Mucosa of rectum (tissue), 2 donors: ENCODE measurements at regions not wholly inside any gene's neighbourhood (a gene's known extent, or its start where the extent isn't known, plus 50 kb on each side); places are given as distances from the start of the nearest gene placed in this dataset.

ENCODE experiments used
- H3K27ac ChIP-seq, 2 donors: one replicate each; pipeline ENCODE4 v1.7.0; 2013; ENCODE audit warnings: inconsistent platforms in 2 of 2, low read depth in 2 of 2, low read length in 2 of 2
- H3K27me3 ChIP-seq, 2 donors: one replicate each; pipeline ENCODE4 v1.7.0; 2013; ENCODE audit warnings: low read length in 2 of 2; ENCODE audit not compliant: control insufficient read depth in 2 of 2, insufficient read depth in 2 of 2
- H3K36me3 ChIP-seq, 2 donors: one replicate each; pipeline ENCODE4 v1.7.0; 2013; ENCODE audit warnings: low read length in 2 of 2; ENCODE audit not compliant: control insufficient read depth in 2 of 2, insufficient read depth in 2 of 2
- H3K4me1 ChIP-seq, 2 donors: one replicate each; pipeline ENCODE4 v1.7.0; 2013; ENCODE audit warnings: low read length in 2 of 2, mild to moderate bottlenecking in 1 of 2; ENCODE audit not compliant: control insufficient read depth in 2 of 2, insufficient read depth in 2 of 2
- H3K4me3 ChIP-seq, 2 donors: one replicate each; pipeline ENCODE4 v1.7.0; 2013; ENCODE audit warnings: low read length in 2 of 2
- H3K9ac ChIP-seq, 2 donors: one replicate each; pipeline ENCODE4 v1.7.0; 2013; ENCODE audit warnings: low read length in 2 of 2, low read depth in 1 of 2, mild to moderate bottlenecking in 1 of 2
- H3K9me3 ChIP-seq, 2 donors: one replicate each; pipeline ENCODE4 v1.7.0; 2013; ENCODE audit warnings: low read length in 2 of 2; ENCODE audit not compliant: control insufficient read depth in 2 of 2
- donor health status: healthy.
- donor health status: Normal muscosa, but diverticular disease.

GRCh38 chr7:153590136-153590535 lies 462.1 kb upstream of the DPP6 start:
- Histone ChIP-seq H3K27ac (no peak overlapping the region), H3K36me3 (no peaks in the 10 kb centered on the region), H3K9ac (no peak overlapping the region), H3K4me1 (no peaks in the 10 kb centered on the region), H3K9me3 (no peaks in the 10 kb centered on the region), H3K27me3 (no peaks in the 10 kb centered on the region), H3K4me3 (no peak overlapping the region)

- no peak overlapping the region for H3K9ac ChIP-seq
- H3K9me3 ChIP-seq, result no peaks in the 10 kb centered on the region
- H3K27ac ChIP-seq, result no peak overlapping the region
- H3K36me3 ChIP-seq, result no peaks in the 10 kb centered on the region
- H3K4me3 ChIP-seq, result no peak overlapping the region
- H3K4me1 ChIP-seq, result no peaks in the 10 kb centered on the region
- H3K27me3 ChIP-seq, result no peaks in the 10 kb centered on the region
Measured at GRCh38 chr7:153590571-153590970, 461.6 kb upstream of the DPP6 start.

- Histone ChIP-seq H3K4me3 (no peak overlapping the region), H3K36me3 (no peaks in the 10 kb centered on the region), H3K9me3 (peaks cover 0 to 4% of the 10 kb centered on the region in 2 donors), H3K27me3 (no peaks in the 10 kb centered on the region), H3K27ac (no peak overlapping the region), H3K9ac (no peak overlapping the region), H3K4me1 (no peaks in the 10 kb centered on the region)
Measured at GRCh38 chr7:153607354-153607753, 444.8 kb upstream of the DPP6 start.

- Histone ChIP-seq H3K36me3 (no peaks in the 10 kb centered on the region), H3K9me3 (no peaks in the 10 kb centered on the region), H3K9ac (no peak overlapping the region), H3K4me1 (no peaks in the 10 kb centered on the region), H3K27ac (no peak overlapping the region), H3K27me3 (no peaks in the 10 kb centered on the region), H3K4me3 (no peak overlapping the region)
Measured at GRCh38 chr7:153616711-153617325, 435.4 kb upstream of the DPP6 start.

GRCh38 chr7:153627323-153627722 lies 424.9 kb upstream of the DPP6 start:
- Histone ChIP-seq H3K9ac (no peak overlapping the region), H3K36me3 (no peaks in the 10 kb centered on the region), H3K4me1 (no peaks in the 10 kb centered on the region), H3K4me3 (no peak overlapping the region), H3K27ac (no peak overlapping the region), H3K9me3 (no peaks in the 10 kb centered on the region), H3K27me3 (no peaks in the 10 kb centered on the region)

- H3K4me3 ChIP-seq, result no peak overlapping the region
Measured at GRCh38 chr7:153628406-153628805, 423.8 kb upstream of the DPP6 start.

GRCh38 chr7:153628825-153629224 lies 423.4 kb upstream of the DPP6 start:
- Histone ChIP-seq H3K4me3 (no peak overlapping the region), H3K4me1 (no peaks in the 10 kb centered on the region), H3K36me3 (no peaks in the 10 kb centered on the region), H3K27ac (no peak overlapping the region), H3K9ac (no peak overlapping the region), H3K27me3 (no peaks in the 10 kb centered on the region), H3K9me3 (no peaks in the 10 kb centered on the region)

More at GRCh38 chr7:153628406-153628805, 423.8 kb upstream of the DPP6 start:
- H3K27me3 ChIP-seq, result no peaks in the 10 kb centered on the region
- H3K9me3 ChIP-seq, result no peaks in the 10 kb centered on the region
- H3K9ac ChIP-seq, result no peak overlapping the region
- no peak overlapping the region for H3K27ac ChIP-seq
- H3K4me1 ChIP-seq, result no peaks in the 10 kb centered on the region
- H3K36me3 ChIP-seq, result no peaks in the 10 kb centered on the region

- Histone ChIP-seq H3K27ac (no peak overlapping the region), H3K27me3 (no peaks in the 10 kb centered on the region), H3K9ac (no peak overlapping the region), H3K4me3 (no peak overlapping the region), H3K4me1 (no peaks in the 10 kb centered on the region), H3K9me3 (peaks cover 0 to 2% of the 10 kb centered on the region in 2 donors), H3K36me3 (no peaks in the 10 kb centered on the region)
Measured at GRCh38 chr7:153638821-153639435, 413.3 kb upstream of the DPP6 start.

GRCh38 chr7:153640586-153640985 lies 411.6 kb upstream of the DPP6 start:
- H3K9me3 ChIP-seq, result peaks cover 0 to 2% of the 10 kb centered on the region in 2 donors
- H3K27ac ChIP-seq, result no peak overlapping the region

GRCh38 chr7:153641199-153641598 lies 411.0 kb upstream of the DPP6 start:
- H3K9me3 ChIP-seq, result peaks cover 0 to 2% of the 10 kb centered on the region in 2 donors
- H3K4me3 ChIP-seq, result no peak overlapping the region
- no peaks in the 10 kb centered on the region for H3K27me3 ChIP-seq
- H3K4me1 ChIP-seq, result no peaks in the 10 kb centered on the region
- H3K27ac ChIP-seq, result no peak overlapping the region
- no peak overlapping the region for H3K9ac ChIP-seq
- no peaks in the 10 kb centered on the region for H3K36me3 ChIP-seq

More at GRCh38 chr7:153640586-153640985, 411.6 kb upstream of the DPP6 start:
- no peak overlapping the region for H3K9ac ChIP-seq
- no peaks in the 10 kb centered on the region for H3K36me3 ChIP-seq
- H3K4me1 ChIP-seq, result no peaks in the 10 kb centered on the region
- H3K4me3 ChIP-seq, result no peak overlapping the region
- H3K27me3 ChIP-seq, result no peaks in the 10 kb centered on the region
